Breast epithelium (tissue), 3 donors: ENCODE measurements at regions not wholly inside any gene's neighbourhood (a gene's known extent, or its start where the extent isn't known, plus 50 kb on each side); places are given as distances from the start of the nearest gene placed in this dataset.

ENCODE experiments used
- CTCF ChIP-seq, 3 donors: fragments of 450-650 bp; IDR thresholded peaks; one replicate each; pipeline ENCODE4 v1.5.1; 2016 to 2017; ENCODE audit warnings: antibody characterized with exemption in 3 of 3, mild to moderate bottlenecking in 3 of 3, moderate library complexity in 3 of 3
- POLR2A ChIP-seq: fragments of 450-650 bp; IDR thresholded peaks from one replicate; pipeline ENCODE4 v1.6.1; 2016; ENCODE audit warnings: antibody characterized with exemption, mild to moderate bottlenecking, moderate library complexity

DNA sequence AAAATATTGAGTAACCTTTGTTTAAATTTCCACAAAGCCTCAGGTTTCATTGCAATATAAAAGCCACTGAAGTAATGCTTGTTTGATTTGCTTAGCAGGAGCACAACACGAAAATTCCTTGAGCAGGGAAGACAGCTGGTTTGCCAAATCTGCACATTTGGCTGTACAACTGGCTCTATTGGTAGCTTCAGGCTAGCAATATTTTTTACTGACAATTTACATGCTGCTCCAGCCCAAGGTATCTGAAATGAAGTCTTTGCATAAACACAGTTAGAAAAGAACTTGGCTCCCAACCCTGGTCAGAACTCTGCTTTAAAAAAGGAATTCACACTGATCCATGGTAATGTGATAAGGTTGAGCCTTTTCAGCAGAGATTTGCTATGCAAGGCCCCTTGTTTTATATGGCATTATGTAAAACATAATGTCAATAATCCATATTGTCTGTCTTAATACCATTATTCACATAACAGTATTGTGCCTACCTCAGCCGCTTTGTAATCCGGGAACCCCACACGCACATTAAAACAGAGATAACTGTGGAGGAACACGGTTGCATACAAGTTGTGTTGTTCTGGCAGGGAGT is 55.7 kb upstream of the CHL1 start:
- TF ChIP-seq CTCF (IDR thresholded peaks at IDR 0.05) (no peak), POLR2A (no peak)
